HG03066 (cell line): ENCODE measurements at regions not wholly inside any gene's neighbourhood (a gene's known extent, or its start where the extent isn't known, plus 50 kb on each side); places are given as distances from the start of the nearest gene placed in this dataset.

Source experiments
- ATAC-seq: cut with Tn5 transposase; IDR thresholded peaks from one replicate; pipeline ENCODE4 v1.9.1; 2021; ENCODE audit warnings: low read depth; ENCODE audit not compliant: unreplicated experiment

DNA sequence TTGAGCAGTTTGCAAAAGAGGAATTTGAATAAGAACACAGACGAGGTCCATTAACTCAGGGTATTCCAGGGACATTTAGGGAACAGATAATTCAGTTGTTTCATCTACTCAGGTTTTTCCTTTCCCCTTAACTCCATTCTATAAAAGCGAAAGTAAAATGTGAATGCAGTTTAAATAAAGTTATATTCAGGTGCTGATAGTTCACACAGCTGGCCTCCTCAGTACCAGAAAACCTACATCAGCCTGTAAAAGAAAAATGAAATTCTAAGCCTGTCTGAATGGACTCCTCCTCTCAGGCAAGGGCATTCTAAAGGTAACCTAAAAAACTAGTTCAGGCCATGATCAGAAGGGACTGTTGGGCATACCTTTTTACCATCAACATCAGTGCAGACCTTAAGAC is 873.8 kb downstream of the SUCLG1 start:
- no peak for ATAC-seq

DNA sequence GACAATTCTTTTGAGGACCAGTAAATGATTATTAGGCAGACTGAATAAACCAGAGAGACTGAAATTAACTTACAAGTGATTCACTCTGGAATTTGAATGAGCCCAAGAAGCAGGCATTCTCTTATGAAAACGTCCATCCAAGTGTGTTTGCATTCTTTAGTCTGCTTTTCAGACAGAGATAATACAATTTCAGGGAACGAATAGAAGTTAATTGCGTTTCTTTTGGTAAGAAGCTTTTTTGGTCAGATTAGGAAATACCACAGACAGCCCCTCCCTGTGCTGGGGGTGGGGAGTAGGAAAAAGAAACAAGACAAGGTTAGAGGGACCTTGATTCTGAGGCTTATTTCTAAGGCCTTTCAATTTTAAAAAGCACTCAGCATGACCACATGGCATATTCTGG is 874.4 kb downstream of the SUCLG1 start:
- ATAC-seq = no peak

DNA sequence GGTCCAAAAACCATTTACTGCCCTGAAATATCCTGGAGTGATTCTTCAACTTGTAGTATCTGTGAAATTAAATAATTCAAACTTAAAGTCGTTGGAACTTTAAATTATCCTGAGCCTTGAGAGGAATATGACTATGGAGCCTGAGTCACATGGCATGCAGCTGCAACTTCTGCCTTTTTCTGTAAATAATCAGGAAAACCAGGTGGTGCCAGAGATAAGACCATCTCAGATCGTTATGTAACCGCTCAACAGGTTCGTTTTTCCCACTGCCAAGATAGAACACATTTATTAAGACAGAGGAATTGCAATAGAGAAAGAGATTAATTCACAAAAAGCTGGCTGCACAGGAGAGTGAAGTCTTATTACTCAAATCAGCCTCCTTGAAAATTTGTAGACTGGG is 876.5 kb downstream of the SUCLG1 start:
- ATAC-seq = no peak

DNA sequence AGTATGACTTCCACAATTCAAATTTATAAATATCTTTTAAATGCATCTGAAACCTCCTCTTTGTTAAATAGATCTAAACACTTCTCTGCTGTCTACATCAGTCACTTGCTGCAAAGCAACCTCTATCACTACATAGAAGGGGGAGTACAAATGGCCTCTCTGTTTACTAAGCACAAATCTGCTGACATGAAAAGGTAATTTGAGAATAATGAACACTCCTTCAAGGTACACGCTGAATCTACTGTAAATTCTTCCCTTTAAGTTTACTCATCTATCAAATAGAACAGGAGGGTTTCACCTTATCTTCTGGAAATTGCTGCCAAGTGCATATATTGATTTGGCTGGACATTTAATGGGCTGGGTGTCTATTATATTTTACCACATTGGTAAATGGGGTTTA is 879.6 kb downstream of the SUCLG1 start:
- ATAC-seq = no peak

DNA sequence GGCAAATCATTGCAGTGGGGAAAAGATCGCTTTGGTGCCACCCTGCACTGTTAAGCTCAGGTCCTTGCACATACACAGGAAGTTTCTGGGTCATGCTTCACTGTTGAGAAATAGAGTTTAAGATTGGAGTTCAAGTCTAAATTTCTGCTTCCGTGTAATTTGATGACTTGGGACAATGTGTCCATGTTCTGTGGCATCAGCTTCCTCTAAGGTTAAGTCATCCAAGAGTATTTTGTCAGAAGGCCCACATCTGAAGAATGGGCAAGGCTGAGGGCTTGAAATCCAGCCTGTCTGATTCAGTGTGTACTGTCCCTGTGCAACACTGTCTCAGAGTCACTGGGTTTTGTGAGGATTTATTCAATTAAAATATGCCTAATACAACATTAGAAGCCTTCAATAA is 880.7 kb downstream of the SUCLG1 start:
- no peak for ATAC-seq

DNA sequence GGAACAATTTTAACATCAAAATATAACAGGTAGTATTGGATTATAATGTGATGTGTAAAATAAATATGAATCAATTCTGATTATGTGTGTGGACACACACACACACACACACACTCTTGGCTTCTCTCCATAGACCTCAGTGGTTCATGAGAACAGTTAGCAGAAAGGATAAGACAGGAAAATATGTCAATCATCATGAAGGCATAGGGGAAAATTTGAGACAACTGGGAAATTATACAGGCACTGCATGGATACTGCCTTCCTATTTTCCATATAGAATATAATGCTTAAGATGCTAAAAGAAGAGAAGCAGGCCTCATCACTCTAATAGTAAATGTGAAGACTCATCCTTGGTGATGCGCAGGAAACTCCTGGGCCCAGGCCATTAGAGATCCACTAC is 884.5 kb downstream of the SUCLG1 start:
- no peak for ATAC-seq

DNA sequence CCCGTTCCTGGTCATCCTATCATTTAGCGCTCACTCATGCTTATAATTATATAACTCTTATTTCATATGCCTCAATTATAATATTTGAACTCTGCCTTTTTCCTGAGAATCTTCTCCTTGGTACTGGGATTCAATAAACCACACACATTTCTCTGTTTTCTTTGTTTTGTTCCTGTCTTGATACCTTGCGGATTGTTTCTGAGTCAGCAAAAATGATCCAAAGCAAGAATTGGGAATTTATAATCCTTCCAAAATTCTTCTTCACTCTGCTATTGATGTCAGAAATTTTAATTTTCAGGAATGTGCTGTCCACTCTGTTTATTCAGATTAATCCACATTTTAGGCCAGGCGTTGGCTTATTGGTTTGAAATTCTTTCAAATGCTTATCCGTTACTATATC is 886.0 kb downstream of the SUCLG1 start:
- ATAC-seq = no peak

DNA sequence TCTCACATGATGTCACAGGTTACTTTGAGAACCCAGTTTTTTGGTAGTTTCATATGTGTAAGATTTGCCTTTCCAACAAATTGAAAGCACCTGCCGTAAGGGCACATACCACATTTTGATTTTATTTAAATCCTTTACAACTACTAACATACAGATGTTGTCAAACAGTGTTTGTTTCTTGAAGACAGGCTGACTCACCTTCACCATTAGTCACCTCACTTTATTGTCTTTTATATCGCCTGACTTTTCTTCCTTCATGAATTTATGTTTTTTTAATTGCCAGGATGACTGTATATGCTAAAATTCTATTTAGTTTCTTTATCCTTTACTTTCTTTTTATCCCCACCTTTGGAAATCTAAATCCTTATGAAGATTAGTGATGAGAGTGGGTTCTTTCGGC is 886.7 kb downstream of the SUCLG1 start:
- no peak for ATAC-seq

DNA sequence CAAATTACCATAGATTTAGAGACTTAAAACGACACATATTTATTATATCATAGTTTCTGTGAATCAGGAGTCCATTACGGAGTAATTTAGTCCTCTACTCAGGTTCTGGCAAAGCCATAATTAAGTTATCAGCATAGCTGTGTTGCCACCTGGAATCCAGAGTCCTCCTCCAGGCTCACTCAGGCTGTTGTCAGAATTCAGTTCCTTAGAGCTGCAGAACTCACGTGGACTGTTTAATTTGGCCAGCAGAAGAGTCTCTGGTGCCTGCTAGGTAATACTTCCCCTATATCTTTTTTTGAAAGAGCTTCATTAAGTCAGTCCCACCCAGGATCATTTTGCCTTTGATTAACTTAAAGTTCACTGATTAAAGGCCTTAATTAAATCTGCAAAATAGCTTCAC is 891.5 kb downstream of the SUCLG1 start:
- no peak for ATAC-seq

DNA sequence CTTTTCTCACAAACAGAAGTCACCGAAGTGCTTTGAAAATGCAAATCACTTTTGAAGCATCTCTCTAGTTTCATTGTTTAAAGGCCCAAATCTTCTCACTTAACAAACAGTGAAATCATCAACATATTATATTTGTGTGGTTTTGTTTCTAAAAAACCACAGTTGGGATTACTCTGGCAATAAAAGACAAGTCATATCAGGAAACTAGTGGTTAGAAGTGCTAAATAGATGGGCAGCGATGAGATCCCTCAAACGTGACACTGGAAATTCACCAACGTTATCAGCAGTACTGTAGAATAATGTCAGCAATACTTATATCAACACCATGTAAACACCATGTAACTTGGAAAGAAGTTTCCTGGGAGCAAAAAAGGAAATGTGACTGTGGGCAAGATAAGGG is 893.5 kb downstream of the SUCLG1 start:
- no peak for ATAC-seq

DNA sequence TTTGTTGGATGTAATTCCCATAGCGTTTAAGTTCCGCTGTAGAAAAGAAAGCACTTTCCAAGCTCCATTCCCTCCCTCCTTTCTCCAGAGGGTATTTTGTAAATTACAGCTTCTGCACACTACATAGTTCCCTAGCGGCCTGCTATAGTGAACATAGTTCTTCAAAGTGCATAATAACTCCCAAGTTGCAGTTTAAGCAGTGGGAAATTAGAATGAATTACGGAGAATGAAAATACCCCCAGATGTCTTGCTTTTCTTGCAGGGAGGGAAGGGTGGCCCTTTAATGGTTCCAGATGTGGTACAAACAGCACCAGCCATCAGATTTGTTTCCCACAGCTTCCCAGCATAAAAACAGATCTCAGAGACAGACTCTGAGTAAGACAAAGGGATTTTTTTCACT is 893.9 kb downstream of the SUCLG1 start:
- no peak for ATAC-seq

DNA sequence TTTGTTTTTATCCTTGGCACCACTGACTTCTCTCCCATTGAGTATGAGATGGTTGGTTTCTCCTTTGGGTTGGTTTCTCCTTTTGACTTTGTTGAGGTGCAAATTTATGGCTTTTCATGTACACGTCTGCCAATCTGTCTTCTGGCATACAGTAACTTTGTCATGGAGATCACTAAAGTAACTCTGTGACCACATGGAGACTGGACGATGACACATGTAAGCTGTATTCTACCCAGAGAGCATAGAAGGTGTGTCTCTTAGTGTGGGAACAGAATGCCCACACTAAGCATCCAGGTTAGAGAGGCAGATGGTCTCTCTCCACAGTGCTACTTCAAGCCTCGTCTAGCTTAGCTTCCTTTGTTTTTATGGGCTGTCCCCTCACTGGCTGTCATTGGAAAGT is 897.5 kb downstream of the SUCLG1 start:
- no peak for ATAC-seq

DNA sequence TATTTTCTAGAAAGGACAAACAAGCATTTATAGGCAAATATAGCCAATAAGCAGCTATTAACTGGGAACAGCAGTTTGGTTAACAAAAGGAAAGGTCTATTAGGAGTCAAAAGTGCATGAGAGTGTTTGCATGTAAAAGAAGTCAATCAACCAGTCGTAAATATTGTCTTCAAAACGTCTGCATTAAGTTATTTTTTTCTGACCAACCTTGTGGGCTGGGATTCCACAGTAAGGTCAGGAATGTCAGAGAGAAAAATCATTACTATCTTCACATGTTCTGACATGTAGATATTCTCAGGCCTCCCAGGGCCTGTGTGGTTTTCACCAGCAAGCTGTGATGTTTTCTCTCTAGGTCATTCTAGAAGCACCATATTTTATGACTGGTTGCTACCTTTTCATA is 922.5 kb downstream of the SUCLG1 start:
- ATAC-seq = no peak

DNA sequence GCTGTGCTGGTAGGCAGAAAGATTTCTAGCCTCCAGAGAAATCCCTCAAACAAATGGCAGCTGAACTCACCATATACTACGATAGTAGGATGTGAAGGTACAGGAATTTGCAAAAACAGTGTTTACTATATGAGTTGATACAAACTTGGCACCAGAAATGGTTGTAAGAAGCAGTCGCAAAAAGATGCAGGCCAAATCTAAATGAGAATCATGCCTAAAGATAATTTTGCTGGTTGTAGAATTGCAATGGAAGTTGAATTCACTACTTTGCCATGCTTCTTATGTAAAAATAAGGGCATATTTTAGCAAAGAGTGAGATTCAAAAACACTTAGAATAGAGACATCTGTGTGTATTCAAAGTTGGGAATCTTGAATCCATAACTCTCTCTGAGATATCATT is 924.7 kb downstream of the SUCLG1 start:
- ATAC-seq = no peak

DNA sequence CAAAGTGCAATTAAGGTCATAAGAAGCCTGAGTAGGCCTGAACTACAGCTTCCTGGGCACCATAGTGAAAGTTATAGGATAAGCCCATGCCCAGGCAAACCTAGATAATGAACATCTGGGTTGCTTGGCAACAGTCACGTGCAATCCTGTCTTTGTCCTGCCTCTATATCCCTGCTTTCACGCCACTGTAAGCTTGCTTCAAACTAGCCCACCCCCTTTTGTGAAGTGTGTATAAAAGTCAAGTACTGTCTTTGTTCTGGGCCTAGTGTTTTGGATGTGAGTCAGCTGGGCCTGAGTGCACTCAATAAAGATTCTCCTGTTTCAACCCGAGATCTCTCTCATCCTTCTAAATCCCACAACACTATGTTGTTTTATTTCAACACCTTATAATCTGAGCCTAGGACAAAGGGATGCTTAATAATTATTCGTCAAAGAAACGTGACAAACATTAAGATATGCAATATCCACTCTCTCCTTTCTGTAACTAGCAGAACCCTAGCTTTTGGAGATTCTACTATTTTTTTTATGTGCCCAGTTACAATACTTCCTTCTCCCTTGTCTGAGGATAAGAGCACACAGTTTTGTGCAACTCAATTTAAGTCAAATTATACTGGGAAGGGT is 927.8 kb downstream of the SUCLG1 start:
- no peak for ATAC-seq

DNA sequence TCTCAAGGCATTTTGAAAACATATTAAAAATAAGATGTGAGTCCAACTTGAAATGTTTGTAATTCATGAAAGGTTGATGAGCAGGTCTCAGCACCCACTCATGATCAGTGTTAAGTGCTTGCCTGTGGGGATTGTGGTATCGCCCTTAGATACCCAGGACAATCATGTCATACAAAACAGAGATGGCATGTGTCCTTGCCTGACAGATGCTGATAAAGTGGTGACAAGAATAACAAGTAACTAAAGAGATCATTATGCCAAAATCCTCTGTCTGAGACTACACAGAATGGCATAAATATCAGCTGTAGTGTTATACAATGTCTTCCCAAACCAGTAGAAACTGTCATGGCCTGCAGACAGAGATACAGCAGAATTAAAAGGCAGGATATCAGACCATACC is 930.3 kb downstream of the SUCLG1 start:
- no peak for ATAC-seq

DNA sequence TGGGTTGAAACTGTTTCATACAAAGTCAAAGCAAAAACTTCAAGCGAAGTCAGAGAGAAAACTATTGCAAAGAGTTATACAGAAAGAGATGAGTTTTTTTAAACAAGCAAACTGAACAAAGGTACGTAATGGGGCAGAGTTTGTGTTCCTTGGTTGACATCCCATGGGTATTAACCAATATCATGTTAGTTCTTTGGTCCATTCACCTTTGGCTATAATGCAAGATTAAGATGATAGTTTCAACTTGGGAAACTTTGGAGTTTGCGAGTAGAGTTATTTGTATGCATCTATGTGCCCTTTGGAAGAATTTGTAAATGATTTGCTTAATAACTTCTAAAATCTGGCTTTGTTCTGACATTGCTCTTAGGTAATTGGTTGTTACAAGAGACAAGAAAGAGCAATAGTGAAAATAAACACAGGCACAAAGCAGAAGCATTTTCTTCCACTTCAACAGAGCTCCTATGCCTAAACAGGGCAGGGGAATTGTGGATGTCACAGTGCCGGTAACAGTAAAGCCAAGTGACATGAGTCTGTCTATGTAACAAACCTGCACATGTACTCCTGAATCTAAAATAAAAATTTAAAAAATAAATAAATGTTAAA is 936.1 kb downstream of the SUCLG1 start:
- no peak for ATAC-seq

DNA sequence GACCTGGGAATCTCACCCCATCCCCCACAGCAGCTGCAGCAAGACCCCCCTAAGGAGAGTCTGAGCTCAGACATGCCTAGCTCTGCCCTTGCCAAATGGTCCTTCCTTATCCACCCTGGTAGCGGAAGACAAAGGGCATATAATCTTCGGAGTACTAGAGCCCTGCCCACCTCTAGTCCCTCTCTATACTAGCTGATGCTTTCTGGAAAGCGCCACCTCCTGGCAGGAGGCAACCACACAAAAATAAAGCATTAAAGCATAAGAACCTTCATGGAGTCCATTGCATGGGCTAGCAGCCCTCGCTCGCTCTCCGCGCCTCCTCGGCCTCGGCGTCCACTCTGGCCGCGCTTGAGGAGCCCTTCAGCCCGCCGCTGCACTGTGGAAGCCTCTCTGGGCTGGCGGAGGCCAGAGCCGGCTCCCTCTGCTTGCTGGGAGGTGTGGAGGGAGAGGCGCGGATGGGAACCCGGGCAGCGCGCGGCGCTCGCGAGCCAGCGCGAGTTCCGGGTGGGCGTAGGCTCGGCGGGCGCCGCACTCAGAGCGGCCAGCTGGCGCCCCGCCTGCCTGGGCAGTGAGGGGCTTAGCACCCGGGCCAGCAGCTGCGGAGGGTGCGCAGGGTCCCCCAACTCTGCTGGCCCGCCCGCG is 941.2 kb downstream of the SUCLG1 start:
- ATAC-seq = no peak

DNA sequence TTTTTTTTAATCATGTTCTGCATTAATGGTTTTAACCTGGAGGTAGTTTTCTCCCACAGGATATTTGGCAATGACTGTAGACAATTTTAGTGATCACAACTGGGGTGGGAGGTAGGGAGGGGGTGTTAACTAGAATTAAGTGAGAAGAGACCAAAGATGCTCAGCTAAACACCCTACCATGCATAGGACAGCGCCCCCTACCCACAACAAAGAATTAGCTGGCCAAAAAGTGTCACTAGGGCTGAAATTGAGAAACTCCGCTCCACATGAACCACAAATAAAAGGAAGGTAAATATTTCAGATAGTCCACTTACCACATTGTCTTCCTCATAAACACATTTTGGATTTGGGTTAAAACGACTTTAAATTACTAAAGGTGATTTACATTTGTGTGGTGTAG is 942.6 kb downstream of the SUCLG1 start:
- ATAC-seq = no peak

DNA sequence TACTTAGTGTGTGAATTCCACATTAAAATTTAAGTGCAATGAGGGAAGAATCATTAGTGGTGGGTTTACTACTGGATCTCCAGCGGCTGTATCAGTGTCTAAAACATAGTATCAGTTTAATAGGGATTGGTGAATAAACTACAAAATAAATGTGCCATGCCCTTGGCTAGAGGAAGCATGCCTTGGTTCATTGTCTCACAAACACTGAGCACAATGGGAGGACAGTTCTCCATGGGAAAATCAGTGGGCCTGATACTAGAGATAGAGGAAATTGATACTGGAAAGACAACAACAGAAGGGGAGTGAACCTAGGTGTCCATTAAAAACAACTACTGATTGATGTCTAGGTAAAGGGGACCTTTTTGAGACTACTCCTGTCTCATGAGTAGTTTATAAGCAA is 971.6 kb downstream of the SUCLG1 start:
- ATAC-seq = no peak

DNA sequence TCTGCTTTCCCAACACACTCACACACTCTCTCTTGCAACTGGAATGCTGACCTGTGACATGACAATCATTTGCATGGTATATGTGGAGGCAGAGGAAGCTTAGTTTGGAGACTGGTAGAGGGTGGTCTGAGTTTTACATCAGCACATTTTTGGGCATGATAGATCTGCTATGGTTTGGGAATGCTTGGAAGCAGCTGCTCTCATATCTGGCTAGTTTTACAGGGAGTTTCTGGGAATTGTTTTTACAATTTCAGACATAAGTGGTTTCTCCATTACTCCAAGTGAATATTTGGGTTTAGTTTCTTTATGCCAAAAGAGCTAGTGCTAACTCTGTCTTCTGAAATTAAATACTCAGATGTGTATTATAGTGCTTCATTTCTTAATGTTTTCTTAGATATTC is 977.6 kb downstream of the SUCLG1 start:
- no peak for ATAC-seq

DNA sequence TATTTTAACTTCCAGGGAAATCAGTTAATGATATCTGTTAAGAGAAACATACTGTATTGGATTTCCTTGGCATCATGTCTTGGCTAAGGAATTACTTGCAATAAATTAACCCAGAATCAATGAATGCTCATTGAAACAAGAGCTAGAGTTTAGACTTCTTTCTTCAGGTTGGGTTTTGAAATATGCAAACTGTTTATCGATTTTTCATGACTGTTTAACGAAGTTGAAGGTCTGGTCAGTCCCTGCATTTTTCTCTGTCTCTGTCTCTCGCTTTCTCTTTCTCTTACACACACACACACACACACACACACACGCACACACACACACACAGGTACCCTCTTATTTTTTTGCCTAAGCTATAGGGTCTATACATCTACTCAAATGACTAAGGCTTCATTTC is 981.0 kb downstream of the SUCLG1 start:
- no peak for ATAC-seq
